H1 (cell line): ENCODE measurements at regions not wholly inside any gene's neighbourhood (a gene's known extent, or its start where the extent isn't known, plus 50 kb on each side); places are given as distances from the start of the nearest gene placed in this dataset.

Source experiments
- CTCF ChIA-PET: fragments of 300-600 bp; sonication (Branson Sonifier 250); formaldehyde crosslinking; loops from one replicate; lab custom pipeline; 2021; ENCODE audit not compliant: partially characterized antibody; lab: Charles Lee
- POLR2A ChIA-PET: fragments of 300-600 bp; sonication (Branson Sonifier 250); formaldehyde crosslinking; loops from one replicate; lab custom pipeline; 2021; ENCODE audit warnings: inconsistent platforms; ENCODE audit not compliant: partially characterized antibody; lab: Charles Lee
- DNase-seq, 2 experiments: peaks; one replicate each; pipeline versions ENCODE4 v3.0.0 to v3.0.0-alpha.2; 2010 to 2022; ENCODE audit warnings: low spot score in 2 of 2, low read depth in 1 of 2, mixed read lengths in 1 of 2
- FAIRE-seq: peaks from 2 replicates; lab custom pipeline; 2011; peaks lifted over from hg19 to GRCh38; lab: Jason Lieb, UNC
- H2AFZ ChIP-seq: 2 replicates; pipeline ENCODE4 v1.8.1; 2012; ENCODE audit warnings: low read length, inconsistent platforms
- H2AK5ac ChIP-seq: 2 replicates; pipeline ENCODE4 v1.6.1; 2013; ENCODE audit warnings: low read depth, low read length
- H2BK120ac ChIP-seq: replicated peaks from 2 replicates; pipeline ENCODE3; 2013; ENCODE audit warnings: low read depth, low read length, inconsistent platforms
- H2BK12ac ChIP-seq: 2 replicates; pipeline ENCODE4 v1.6.1; 2013; ENCODE audit warnings: low read depth, low read length
- H2BK15ac ChIP-seq: 2 replicates; pipeline ENCODE4 v1.6.1; 2013; ENCODE audit warnings: low read length
- H2BK20ac ChIP-seq: 2 replicates; pipeline ENCODE4 v1.6.1; 2013; ENCODE audit warnings: low read length
- H2BK5ac ChIP-seq: 2 replicates; pipeline ENCODE4 v1.6.1; 2013; ENCODE audit warnings: low read depth, low read length
- H3K14ac ChIP-seq: 2 replicates; pipeline ENCODE4 v1.6.1; 2013; ENCODE audit warnings: inconsistent platforms; ENCODE audit not compliant: insufficient read length
- H3K18ac ChIP-seq: 2 replicates; pipeline ENCODE4 v1.6.1; 2013; ENCODE audit warnings: low read length; ENCODE audit errors: extremely low read depth
- H3K23ac ChIP-seq: 2 replicates; pipeline ENCODE4 v1.6.1; 2013; ENCODE audit warnings: inconsistent platforms; ENCODE audit not compliant: insufficient read length
- H3K23me2 ChIP-seq: 2 replicates; pipeline ENCODE4 v1.6.1; 2013; ENCODE audit warnings: low read depth, low read length
- H3K27ac ChIP-seq: 2 replicates; pipeline ENCODE4 v1.6.1; 2011; ENCODE audit warnings: low read depth, low read length, inconsistent platforms
- H3K27me3 ChIP-seq, 4 experiments: replicated peaks in 1 of 4; 1 replicate in 1 of 4; 2 replicates in 3 of 4; pipeline versions ENCODE4 v1.6.1 to v1.8.1; 2011 to 2013; ENCODE audit warnings: low read length in 3 of 4, mild to moderate bottlenecking in 3 of 4, inconsistent platforms in 2 of 4, mixed read lengths in 2 of 4, moderate library complexity in 1 of 4; ENCODE audit not compliant: control insufficient read depth in 3 of 4, insufficient read depth in 3 of 4; ENCODE audit errors: extremely low read depth in 1 of 4
- H3K36me3 ChIP-seq, 4 experiments: 2 replicates each; pipeline versions ENCODE4 v1.6.1 to v1.8.1; 2011 to 2013; ENCODE audit warnings: mild to moderate bottlenecking in 4 of 4, low read length in 3 of 4, moderate library complexity in 2 of 4, control low read depth in 1 of 4, inconsistent platforms in 1 of 4; ENCODE audit not compliant: insufficient read depth in 4 of 4, control insufficient read depth in 2 of 4
- H3K4ac ChIP-seq: replicated peaks from 2 replicates; pipeline ENCODE3; 2013; ENCODE audit warnings: low read length, low read depth, mixed read lengths, inconsistent platforms; ENCODE audit not compliant: insufficient read length
- H3K4me1 ChIP-seq, 4 experiments: replicated peaks in 1 of 4; 1 replicate in 1 of 4; 2 replicates in 3 of 4; pipeline versions ENCODE4 v1.6.1 to v1.8.1; 2011 to 2013; ENCODE audit warnings: low read length in 3 of 4, inconsistent platforms in 2 of 4, mixed read lengths in 1 of 4; ENCODE audit not compliant: insufficient read depth in 4 of 4, control insufficient read depth in 3 of 4
- H3K4me2 ChIP-seq, 2 experiments: 2 replicates each; pipeline versions ENCODE4 v1.6.1 to v1.8.1; 2011 to 2013; ENCODE audit warnings: low read depth in 2 of 2, low read length in 2 of 2, control low read depth in 1 of 2, inconsistent platforms in 1 of 2, mild to moderate bottlenecking in 1 of 2; ENCODE audit not compliant: insufficient read depth in 1 of 2
- H3K4me3 ChIP-seq, 4 experiments: fragments of 200-600, 300-600 bp in 1 of 4; sonication (generic), shearing (Covaris generic), sonication (Bioruptor Twin) in 1 of 4; 2 replicates each; pipeline versions ENCODE4 v1.5.1 to v1.8.1; 2011 to 2016; ENCODE audit warnings: low read length in 4 of 4, low read depth in 3 of 4, control low read depth in 2 of 4, inconsistent platforms in 2 of 4, mild to moderate bottlenecking in 2 of 4, mixed read lengths in 1 of 4, moderate library complexity in 1 of 4; ENCODE audit not compliant: insufficient read depth in 2 of 4; ENCODE audit errors: extremely low read depth in 1 of 4
- H3K56ac ChIP-seq: replicated peaks from 2 replicates; pipeline ENCODE3; 2013; ENCODE audit warnings: low read depth, mild to moderate bottlenecking, mixed read lengths, low read length, inconsistent platforms; ENCODE audit not compliant: insufficient read length
- H3K79me1 ChIP-seq: 2 replicates; pipeline ENCODE4 v1.6.1; 2013; ENCODE audit warnings: low read depth, low read length, control low read depth
- H3K79me2 ChIP-seq, 2 experiments: 2 replicates each; pipeline versions ENCODE4 v1.6.1 to v1.8.1; 2012 to 2013; ENCODE audit warnings: low read length in 2 of 2, mild to moderate bottlenecking in 2 of 2, inconsistent platforms in 1 of 2; ENCODE audit not compliant: insufficient read depth in 2 of 2, control insufficient read depth in 1 of 2
- H3K9ac ChIP-seq, 4 experiments: replicated peaks in 1 of 4; 1 replicate in 1 of 4; 2 replicates in 3 of 4; pipeline versions ENCODE4 v1.6.1 to v1.8.1; 2011 to 2013; ENCODE audit warnings: low read depth in 3 of 4, low read length in 3 of 4, control low read depth in 2 of 4, mild to moderate bottlenecking in 2 of 4, moderate library complexity in 2 of 4, inconsistent platforms in 1 of 4; ENCODE audit errors: extremely low read depth in 1 of 4
- H3K9me3 ChIP-seq, 2 experiments: 2 replicates each; pipeline versions ENCODE4 v1.6.1 to v1.8.1; 2012 to 2013; ENCODE audit warnings: mild to moderate bottlenecking in 2 of 2, moderate library complexity in 2 of 2, control low read depth in 1 of 2, inconsistent platforms in 1 of 2, low read depth in 1 of 2, low read length in 1 of 2, mixed read lengths in 1 of 2; ENCODE audit not compliant: insufficient read depth in 2 of 2
- H4K20me1 ChIP-seq, 2 experiments: replicated peaks in 1 of 2; 2 replicates each; pipeline versions ENCODE3 to v1.8.1; 2011 to 2013; ENCODE audit warnings: inconsistent platforms in 2 of 2, low read length in 2 of 2, mild to moderate bottlenecking in 1 of 2; ENCODE audit not compliant: insufficient read depth in 2 of 2, control insufficient read depth in 1 of 2
- H4K5ac ChIP-seq: 2 replicates; pipeline ENCODE4 v1.6.1; 2013; ENCODE audit warnings: low read length, low read depth, mixed read lengths, inconsistent platforms; ENCODE audit not compliant: insufficient read length
- H4K8ac ChIP-seq: 2 replicates; pipeline ENCODE4 v1.8.0; 2013; ENCODE audit warnings: mild to moderate bottlenecking, moderate library complexity, low read length, inconsistent platforms; ENCODE audit not compliant: insufficient read depth; ENCODE audit errors: extremely low read depth
- H4K91ac ChIP-seq: replicated peaks from 2 replicates; pipeline ENCODE3; 2013; ENCODE audit warnings: low read length, mixed read lengths, inconsistent platforms; ENCODE audit not compliant: insufficient read length
- BACH1 ChIP-seq: IDR thresholded peaks from 2 replicates; pipeline ENCODE4 v1.6.1; 2012; ENCODE audit warnings: low read length, improper control_type of control experiment
- GTF2F1 ChIP-seq: IDR thresholded peaks from 2 replicates; pipeline ENCODE4 v1.6.1; 2012; ENCODE audit warnings: low read depth, low read length, improper control_type of control experiment, borderline replicate concordance
- HDAC2 ChIP-seq, 2 experiments: fragments of 300-600 bp in 1 of 2; sonication (generic) in 1 of 2; IDR thresholded peaks; 2 replicates each; pipeline ENCODE4 v1.6.1; 2011 to 2012; ENCODE audit warnings: low read depth in 2 of 2, low read length in 2 of 2, mild to moderate bottlenecking in 2 of 2, moderate library complexity in 2 of 2, borderline replicate concordance in 1 of 2, inconsistent platforms in 1 of 2
- JUND ChIP-seq: IDR thresholded peaks from 2 replicates; pipeline ENCODE4 v1.6.1; 2011; ENCODE audit warnings: mild to moderate bottlenecking, improper control_type of control experiment, low read length
- NRF1 ChIP-seq: IDR thresholded peaks from 2 replicates; pipeline ENCODE4 v1.6.1; 2011; ENCODE audit warnings: mild to moderate bottlenecking, low read depth, low read length, improper control_type of control experiment
- RFX5 ChIP-seq: IDR thresholded peaks from 2 replicates; pipeline ENCODE4 v1.6.1; 2011; ENCODE audit warnings: low read depth, low read length, improper control_type of control experiment, borderline replicate concordance
- RXRA ChIP-seq: IDR thresholded peaks from 2 replicates; pipeline ENCODE4 v1.6.1; 2011; ENCODE audit warnings: low read depth, mild to moderate bottlenecking, low read length, moderate library complexity; ENCODE audit not compliant: insufficient read depth
- SP2 ChIP-seq: IDR thresholded peaks from 2 replicates; pipeline ENCODE4 v1.6.1; 2012; ENCODE audit warnings: mild to moderate bottlenecking, low read length, inconsistent platforms
- SP4 ChIP-seq: IDR thresholded peaks from 2 replicates; pipeline ENCODE4 v1.6.1; 2012; ENCODE audit warnings: low read length, inconsistent platforms
- WGBS, 2 experiments: shearing (Covaris generic) in 1 of 2; methylation state at CpG; one replicate each; pipeline versions ENCODE4 v1.1.6 to v1.1.7; 2013 to 2015; ENCODE audit warnings: low lambda C conversion rate in 2 of 2, mixed read lengths in 2 of 2, inconsistent platforms in 1 of 2, low coverage in 1 of 2, missing lambda C conversion rate in 1 of 2; ENCODE audit not compliant: insufficient replicate concordance in 2 of 2, insufficient coverage in 1 of 2, insufficient read length in 1 of 2; ENCODE audit errors: extremely low coverage in 1 of 2, missing lambda C conversion rate in 1 of 2; 5-methylcytosine and 5-hydroxymethylcytosine counted together
- TF ChIP-seq, protein P1 (sequence below): IDR thresholded peaks from 2 replicates; pipeline ENCODE4 v1.6.1; 2012; ENCODE audit warnings: inconsistent platforms
- TF ChIP-seq, protein P2 (sequence below): IDR thresholded peaks from 2 replicates; pipeline ENCODE4 v1.6.1; 2011; ENCODE audit warnings: low read depth, mild to moderate bottlenecking, low read length; ENCODE audit not compliant: insufficient read depth
- TF ChIP-seq, protein P3 (sequence below): IDR thresholded peaks from 2 replicates; pipeline ENCODE4 v1.6.1; 2011; ENCODE audit warnings: low read length, improper control_type of control experiment

DNA sequence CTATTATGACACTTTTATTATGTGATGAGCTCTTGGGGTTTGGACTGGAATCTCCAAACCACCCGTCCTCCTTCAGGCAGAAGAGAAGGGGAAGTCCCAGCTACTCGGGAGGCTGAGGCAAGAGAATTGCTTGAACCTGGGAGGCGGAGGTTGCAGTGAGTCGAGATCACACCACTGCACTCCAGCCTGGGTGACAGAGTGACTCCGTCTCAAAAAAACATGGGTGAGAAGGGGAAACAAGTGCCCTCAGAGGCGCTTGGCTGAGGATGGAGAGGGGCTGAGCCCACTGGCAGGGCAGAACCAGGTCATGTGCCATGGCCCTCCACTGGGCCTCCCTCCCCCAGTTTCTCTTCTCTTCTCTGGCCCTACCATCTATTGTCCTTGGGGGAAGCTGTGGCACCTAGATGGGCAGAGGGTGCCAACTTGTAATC is 120.9 kb upstream of the SMURF2 start:
- Histone ChIP-seq H2BK120ac (no peak overlapping the region), H3K56ac (no peak overlapping the region), H2AK5ac (no peak overlapping the region), H3K79me2 (no peaks in the 10 kb centered on the region), H2BK20ac (no peak overlapping the region), H3K9ac (no peak overlapping the region), H4K5ac (no peak overlapping the region), H3K23ac (no peak overlapping the region), H4K8ac (no peak overlapping the region), H2AFZ (no peak overlapping the region), H3K4me1 (peaks cover 0 to 14% (median 8%) of the 10 kb centered on the region in 4 experiments; a peak in 6 of 7 replicates), H3K4me3 (no peak overlapping the region), H3K27ac (no peak overlapping the region), H2BK12ac (no peak overlapping the region), H3K23me2 (peaks cover 14% of the 10 kb centered on the region; the same call in 1 of the 2 replicates), H4K91ac (no peak overlapping the region), H2BK5ac (no peak overlapping the region), H4K20me1 (peaks cover 0 to 7% of the 10 kb centered on the region in 2 experiments), H3K9me3 (no peaks in the 10 kb centered on the region), H3K4ac (no peak overlapping the region), H3K4me2 (no peak overlapping the region), H3K36me3 (peaks cover 0 to 4% (median 0%) of the 10 kb centered on the region in 4 experiments; a peak in 1 of 8 replicates), H3K27me3 (peaks cover 23 to 43% (median 38%) of the 10 kb centered on the region in 4 experiments), H3K14ac (no peak overlapping the region), H3K18ac (no peak overlapping the region), H3K79me1 (no peaks in the 10 kb centered on the region), H2BK15ac (no peak overlapping the region)
- FAIRE-seq = no peak
- DNase-seq = no peak
- ChIA-PET POLR2A (interaction anchor here (1.1 kb wide), 1 partner anchor 53 kb away, joined by 3 read pairs; no protein-coding TSS in a partner anchor), CTCF (no interaction called here)
- 98% methylated on average over 5 of the region's 6 CpGs; no CpG with 5 or more reads in 1 of the 2 experiments for WGBS, 2 experiments
- TF ChIP-seq HDAC2 (IDR thresholded peaks at IDR 0.05; ENCODE audit: borderline replicate concordance in 1 of 2, low read depth in 2 of 2, low read length in 2 of 2) = no peak
- TF ChIP-seq BACH1 = no peak
- TF ChIP-seq, protein P1, sequence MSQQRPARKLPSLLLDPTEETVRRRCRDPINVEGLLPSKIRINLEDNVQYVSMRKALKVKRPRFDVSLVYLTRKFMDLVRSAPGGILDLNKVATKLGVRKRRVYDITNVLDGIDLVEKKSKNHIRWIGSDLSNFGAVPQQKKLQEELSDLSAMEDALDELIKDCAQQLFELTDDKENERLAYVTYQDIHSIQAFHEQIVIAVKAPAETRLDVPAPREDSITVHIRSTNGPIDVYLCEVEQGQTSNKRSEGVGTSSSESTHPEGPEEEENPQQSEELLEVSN = no peak
- no peak for TF ChIP-seq RFX5
- no peak for TF ChIP-seq GTF2F1
- no peak for TF ChIP-seq RXRA
- TF ChIP-seq, protein P2, sequence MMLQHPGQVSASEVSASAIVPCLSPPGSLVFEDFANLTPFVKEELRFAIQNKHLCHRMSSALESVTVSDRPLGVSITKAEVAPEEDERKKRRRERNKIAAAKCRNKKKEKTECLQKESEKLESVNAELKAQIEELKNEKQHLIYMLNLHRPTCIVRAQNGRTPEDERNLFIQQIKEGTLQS = no peak
- no peak for TF ChIP-seq JUND
- TF ChIP-seq NRF1 = no peak
- TF ChIP-seq SP2 = no peak
- TF ChIP-seq, protein P3, sequence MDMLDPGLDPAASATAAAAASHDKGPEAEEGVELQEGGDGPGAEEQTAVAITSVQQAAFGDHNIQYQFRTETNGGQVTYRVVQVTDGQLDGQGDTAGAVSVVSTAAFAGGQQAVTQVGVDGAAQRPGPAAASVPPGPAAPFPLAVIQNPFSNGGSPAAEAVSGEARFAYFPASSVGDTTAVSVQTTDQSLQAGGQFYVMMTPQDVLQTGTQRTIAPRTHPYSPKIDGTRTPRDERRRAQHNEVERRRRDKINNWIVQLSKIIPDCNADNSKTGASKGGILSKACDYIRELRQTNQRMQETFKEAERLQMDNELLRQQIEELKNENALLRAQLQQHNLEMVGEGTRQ = no peak
- no peak for TF ChIP-seq SP4
